Small intestine (tissue), 7 donors: ENCODE measurements at regions not wholly inside any gene's neighbourhood (a gene's known extent, or its start where the extent isn't known, plus 50 kb on each side); places are given as distances from the start of the nearest gene placed in this dataset.
A peak's percentile ranks its signal among the peaks of the same experiment; 100 is the strongest.

ENCODE experiments used
- DNase-seq, 2 donors: peaks; one replicate each; pipeline versions ENCODE4 v3.0.0 to v3.0.0-alpha.2; 2013
- FAIRE-seq: peaks from 2 replicates; lab custom pipeline; 2012; peaks lifted over from hg19 to GRCh38; lab: Jason Lieb, UNC
- H3K27ac ChIP-seq, 3 donors: one replicate each; pipeline ENCODE4 v1.5.1; 2013; ENCODE audit warnings: low read length in 2 of 3, mild to moderate bottlenecking in 2 of 3, control low read depth in 1 of 3, inconsistent platforms in 1 of 3, low read depth in 1 of 3, moderate library complexity in 1 of 3
- H3K27me3 ChIP-seq, 3 donors: one replicate each; pipeline ENCODE4 v1.6.1; 2013; ENCODE audit warnings: low read length in 3 of 3, inconsistent platforms in 1 of 3; ENCODE audit not compliant: control insufficient read depth in 3 of 3, insufficient read depth in 3 of 3
- H3K36me3 ChIP-seq, 3 donors: one replicate each; pipeline ENCODE4 v1.6.1; 2013; ENCODE audit warnings: low read length in 3 of 3, inconsistent platforms in 1 of 3, low read depth in 1 of 3, mild to moderate bottlenecking in 1 of 3, moderate library complexity in 1 of 3; ENCODE audit not compliant: control insufficient read depth in 3 of 3, insufficient read depth in 2 of 3
- H3K4me1 ChIP-seq, 3 donors: one replicate each; pipeline ENCODE4 v1.6.1; 2013; ENCODE audit warnings: low read length in 2 of 3, inconsistent platforms in 1 of 3, low read depth in 1 of 3, mild to moderate bottlenecking in 1 of 3, moderate library complexity in 1 of 3; ENCODE audit not compliant: control insufficient read depth in 3 of 3, insufficient read depth in 2 of 3
- H3K4me3 ChIP-seq, 3 donors: one replicate each; pipeline ENCODE4 v1.5.1; 2013; ENCODE audit warnings: low read length in 3 of 3, control low read depth in 1 of 3, inconsistent platforms in 1 of 3, low read depth in 1 of 3, mild to moderate bottlenecking in 1 of 3, moderate library complexity in 1 of 3
- H3K9me3 ChIP-seq, 2 donors: one replicate each; pipeline ENCODE4 v1.6.1; 2013; ENCODE audit warnings: low read depth in 1 of 2, low read length in 1 of 2; ENCODE audit not compliant: control insufficient read depth in 2 of 2, insufficient read depth in 1 of 2
- WGBS, 3 donors: extraction: QIAGEN DNeasy Blood & Tissue Kit; methylation state at CpG; one replicate each; pipeline ENCODE4 v1.1.7; 2013; 5-methylcytosine and 5-hydroxymethylcytosine counted together
- donor health status: healthy with polysubstance abuse.
- donor health status: control.
- donor health status: control.
- donor health status: Bipolar disorder and iron deficiency.
- donor health status: healthy.

DNA sequence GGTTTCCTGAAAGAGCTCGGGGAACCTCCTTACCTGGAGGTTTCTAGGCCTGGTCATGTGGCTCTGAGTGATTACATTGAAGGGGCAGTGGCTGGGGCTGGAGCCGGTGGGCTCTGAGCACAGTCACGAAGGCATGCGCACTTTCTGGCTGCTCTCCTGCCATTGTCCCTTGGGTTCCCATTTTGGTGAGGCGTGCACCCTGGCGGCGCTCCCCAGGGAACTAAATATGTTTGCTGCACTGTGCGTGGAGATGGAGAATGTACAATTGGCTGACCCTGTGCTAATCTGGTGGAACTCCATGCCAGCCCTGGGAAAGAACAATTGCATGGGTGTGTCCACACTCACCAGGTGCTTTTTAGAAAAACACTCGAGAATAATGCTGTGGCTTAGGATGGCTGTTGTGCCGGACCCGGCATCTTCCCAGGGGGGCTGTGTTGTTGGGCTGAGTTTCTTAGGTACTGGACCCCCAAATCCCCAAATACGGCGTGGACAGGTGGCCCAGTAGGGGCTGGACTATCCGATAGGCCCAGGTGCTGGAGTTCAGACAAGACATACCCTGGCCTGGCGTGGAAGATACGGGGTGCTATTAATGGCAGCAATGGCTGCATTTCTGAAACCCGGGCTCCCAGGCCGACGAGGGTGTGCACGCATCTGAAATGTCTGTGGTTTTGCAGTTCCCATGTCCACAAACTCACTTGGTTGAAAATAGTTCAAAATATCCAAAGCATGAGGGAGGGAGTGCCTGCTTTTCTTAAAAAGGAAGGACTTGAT is 230.5 kb downstream of the SEC14L1 start:
- no peak overlapping the region for H3K4me3 ChIP-seq
- no peaks in the 10 kb centered on the region for H3K27me3 ChIP-seq
- peak overlapping the region in 2 of 3 donors; percentile 74 to 88 for H3K27ac ChIP-seq
- H3K4me1 ChIP-seq, result peaks cover 8 to 61% (median 16%) of the 10 kb centered on the region in 3 donors
- no peak for FAIRE-seq
- WGBS, 3 donors, result 34 to 58% (median 52%) methylated on average over 20 of the region's 20 CpGs
- peak in 1 of 2 donors; percentile 27 for DNase-seq
- H3K36me3 ChIP-seq, result peaks cover 0 to 32% (median 0%) of the 10 kb centered on the region in 3 donors
- no peaks in the 10 kb centered on the region for H3K9me3 ChIP-seq

DNA sequence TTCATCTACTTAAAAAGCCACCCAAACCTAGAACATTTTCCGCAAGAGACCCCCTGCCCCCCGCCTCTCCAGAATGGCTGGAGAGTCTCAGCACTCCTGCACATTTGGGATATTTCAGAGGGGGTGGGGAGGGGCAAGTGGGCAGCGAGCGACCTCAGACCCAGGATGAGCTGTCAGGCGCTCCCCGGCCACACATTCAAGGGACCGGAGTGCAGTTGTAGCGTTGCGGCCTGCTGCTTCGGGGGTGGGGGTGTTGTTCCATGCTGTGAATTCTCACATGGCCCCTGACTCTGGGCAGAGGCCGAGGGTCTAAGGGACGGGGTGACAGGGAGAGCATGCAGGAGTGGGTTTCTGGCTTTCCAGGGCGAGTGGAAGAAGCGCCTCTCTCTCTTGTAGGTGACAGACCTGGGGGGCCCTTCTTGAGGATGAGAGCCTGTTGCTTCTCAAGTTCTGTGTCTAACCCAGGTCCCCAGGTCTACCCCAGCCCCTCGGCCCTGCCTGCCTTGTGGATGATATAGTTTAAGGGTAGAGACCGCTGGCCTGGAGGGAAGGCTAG is 231.2 kb downstream of the SEC14L1 start:
- peaks cover 0 to 37% (median 0%) of the 10 kb centered on the region in 3 donors for H3K36me3 ChIP-seq
- WGBS, 3 donors, result 59 to 82% (median 80%) methylated on average over 16 of the region's 16 CpGs
- peak overlapping the region in 2 of 3 donors; percentile 63 to 72 for H3K4me3 ChIP-seq
- H3K27me3 ChIP-seq, result no peaks in the 10 kb centered on the region
- no peak for DNase-seq
- H3K4me1 ChIP-seq, result peaks cover 6 to 61% (median 11%) of the 10 kb centered on the region in 3 donors
- H3K9me3 ChIP-seq, result no peaks in the 10 kb centered on the region
- peak overlapping the region; percentile 12 to 88 (median 74) for H3K27ac ChIP-seq
- no peak for FAIRE-seq

DNA sequence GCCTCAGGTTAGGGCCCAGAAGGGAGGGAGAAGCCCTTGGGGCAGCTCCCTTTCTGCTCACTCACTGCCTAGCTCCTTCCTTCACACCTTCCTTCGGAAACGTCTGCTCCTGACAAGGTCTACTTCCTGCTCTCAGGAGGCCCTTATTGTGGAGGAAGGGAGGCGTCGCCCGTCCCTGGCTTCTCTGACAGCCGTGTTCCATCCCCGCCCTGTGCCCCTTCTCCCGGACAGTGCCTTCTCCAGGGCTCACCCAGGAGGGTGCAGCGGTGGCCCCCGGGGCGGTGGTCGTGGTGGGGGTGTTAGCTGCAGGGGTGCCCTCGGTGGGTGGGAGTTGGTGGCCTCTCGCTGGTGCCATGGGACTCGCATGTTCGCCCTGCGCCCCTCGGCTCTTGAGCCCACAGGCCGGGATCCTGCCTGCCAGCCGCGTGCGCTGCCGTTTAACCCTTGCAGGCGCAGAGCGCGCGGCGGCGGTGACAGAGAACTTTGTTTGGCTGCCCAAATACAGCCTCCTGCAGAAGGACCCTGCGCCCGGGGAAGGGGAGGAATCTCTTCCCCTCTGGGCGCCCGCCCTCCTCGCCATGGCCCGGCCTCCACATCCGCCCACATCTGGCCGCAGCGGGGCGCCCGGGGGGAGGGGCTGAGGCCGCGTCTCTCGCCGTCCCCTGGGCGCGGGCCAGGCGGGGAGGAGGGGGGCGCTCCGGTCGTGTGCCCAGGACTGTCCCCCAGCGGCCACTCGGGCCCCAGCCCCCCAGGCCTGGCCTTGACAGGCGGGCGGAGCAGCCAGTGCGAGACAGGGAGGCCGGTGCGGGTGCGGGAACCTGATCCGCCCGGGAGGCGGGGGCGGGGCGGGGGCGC is 231.9 kb downstream of the SEC14L1 start:
- FAIRE-seq, result no peak
- 1 to 2% (median 1%) methylated on average over 36 to 64 of the region's 64 CpGs for WGBS, 3 donors
- H3K27ac ChIP-seq, result peak overlapping the region; percentile 12 to 88 (median 74)
- peak; percentile 77 to 81 for DNase-seq
- no peaks in the 10 kb centered on the region for H3K27me3 ChIP-seq
- no peaks in the 10 kb centered on the region for H3K9me3 ChIP-seq
- H3K4me1 ChIP-seq, result peaks cover 6 to 63% (median 14%) of the 10 kb centered on the region in 3 donors
- H3K4me3 ChIP-seq, result peak overlapping the region; percentile 63 to 72 (median 67)
- H3K36me3 ChIP-seq, result peaks cover 0 to 34% (median 0%) of the 10 kb centered on the region in 3 donors

DNA sequence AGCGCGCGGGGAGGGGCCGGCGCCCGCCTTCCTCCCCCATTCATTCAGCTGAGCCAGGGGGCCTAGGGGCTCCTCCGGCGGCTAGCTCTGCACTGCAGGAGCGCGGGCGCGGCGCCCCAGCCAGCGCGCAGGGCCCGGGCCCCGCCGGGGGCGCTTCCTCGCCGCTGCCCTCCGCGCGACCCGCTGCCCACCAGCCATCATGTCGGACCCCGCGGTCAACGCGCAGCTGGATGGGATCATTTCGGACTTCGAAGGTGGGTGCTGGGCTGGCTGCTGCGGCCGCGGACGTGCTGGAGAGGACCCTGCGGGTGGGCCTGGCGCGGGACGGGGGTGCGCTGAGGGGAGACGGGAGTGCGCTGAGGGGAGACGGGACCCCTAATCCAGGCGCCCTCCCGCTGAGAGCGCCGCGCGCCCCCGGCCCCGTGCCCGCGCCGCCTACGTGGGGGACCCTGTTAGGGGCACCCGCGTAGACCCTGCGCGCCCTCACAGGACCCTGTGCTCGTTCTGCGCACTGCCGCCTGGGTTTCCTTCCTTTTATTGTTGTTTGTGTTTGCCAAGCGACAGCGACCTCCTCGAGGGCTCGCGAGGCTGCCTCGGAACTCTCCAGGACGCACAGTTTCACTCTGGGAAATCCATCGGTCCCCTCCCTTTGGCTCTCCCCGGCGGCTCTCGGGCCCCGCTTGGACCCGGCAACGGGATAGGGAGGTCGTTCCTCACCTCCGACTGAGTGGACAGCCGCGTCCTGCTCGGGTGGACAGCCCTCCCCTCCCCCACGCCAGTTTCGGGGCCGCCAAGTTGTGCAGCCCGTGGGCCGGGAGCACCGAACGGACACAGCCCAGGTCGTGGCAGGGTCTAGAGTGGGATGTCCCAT is 232.8 kb downstream of the SEC14L1 start:
- H3K27ac ChIP-seq, result peak overlapping the region; percentile 53 to 93 (median 89)
- no peaks in the 10 kb centered on the region for H3K27me3 ChIP-seq
- WGBS, 3 donors, result 2 to 31% (median 22%) methylated on average over 65 to 90 of the region's 90 CpGs
- DNase-seq (peak in 1 of 2 donors; percentile 74), FAIRE-seq (no peak)
- peaks cover 0 to 42% (median 0%) of the 10 kb centered on the region in 3 donors for H3K36me3 ChIP-seq
- peaks cover 6 to 63% (median 14%) of the 10 kb centered on the region in 3 donors for H3K4me1 ChIP-seq
- H3K9me3 ChIP-seq, result no peaks in the 10 kb centered on the region
- H3K4me3 ChIP-seq, result peak overlapping the region; percentile 67 to 94 (median 72)

DNA sequence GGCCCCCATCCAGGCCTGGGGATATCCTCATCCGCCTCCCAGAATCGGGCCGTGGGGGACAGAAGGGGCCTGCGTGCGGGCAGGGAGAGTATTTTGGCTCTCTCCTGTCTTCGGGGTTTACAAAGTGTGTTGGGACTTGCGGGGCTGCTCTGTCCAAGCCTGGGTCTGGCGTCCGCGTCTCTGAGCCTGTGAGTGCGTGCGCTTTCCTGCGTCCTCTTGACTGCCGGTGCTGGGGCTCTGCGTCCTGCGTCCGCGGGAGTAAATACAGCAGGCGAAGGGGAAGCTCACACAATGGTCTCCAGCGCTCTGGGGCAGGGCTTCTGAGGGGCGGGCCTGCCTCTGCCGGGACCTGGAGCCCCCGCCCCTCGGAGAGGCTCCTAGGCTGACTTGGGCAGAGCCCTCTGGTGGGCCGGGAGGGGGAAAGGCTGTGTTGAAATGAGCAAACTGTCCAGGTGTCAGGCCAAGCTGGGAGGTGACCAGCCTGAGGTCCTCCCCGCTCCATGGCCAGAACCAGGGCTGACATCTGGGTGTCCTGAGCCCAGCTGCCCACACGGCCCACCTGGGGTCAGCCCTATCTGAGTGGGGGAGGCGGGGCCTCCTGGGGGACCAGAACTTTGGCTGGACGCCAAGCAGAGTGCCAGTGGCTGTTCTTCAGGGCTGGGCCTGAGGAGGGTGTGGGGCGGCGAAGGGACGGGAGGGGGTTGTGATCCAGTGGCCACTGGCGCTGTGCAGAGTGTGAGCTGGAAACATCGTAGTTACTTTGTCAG is 233.6 kb downstream of the SEC14L1 start:
- H3K4me3 ChIP-seq, result peak overlapping the region; percentile 67 to 94 (median 72)
- no peaks in the 10 kb centered on the region for H3K9me3 ChIP-seq
- DNase-seq, result peak; percentile 46 to 81
- 15 to 77% (median 56%) methylated on average over 34 of the region's 34 CpGs for WGBS, 3 donors
- H3K27me3 ChIP-seq, result no peaks in the 10 kb centered on the region
- peaks cover 0 to 44% (median 0%) of the 10 kb centered on the region in 3 donors for H3K36me3 ChIP-seq
- FAIRE-seq, result no peak
- peak overlapping the region; percentile 53 to 93 (median 89) for H3K27ac ChIP-seq
- H3K4me1 ChIP-seq, result peaks cover 6 to 67% (median 14%) of the 10 kb centered on the region in 3 donors

DNA sequence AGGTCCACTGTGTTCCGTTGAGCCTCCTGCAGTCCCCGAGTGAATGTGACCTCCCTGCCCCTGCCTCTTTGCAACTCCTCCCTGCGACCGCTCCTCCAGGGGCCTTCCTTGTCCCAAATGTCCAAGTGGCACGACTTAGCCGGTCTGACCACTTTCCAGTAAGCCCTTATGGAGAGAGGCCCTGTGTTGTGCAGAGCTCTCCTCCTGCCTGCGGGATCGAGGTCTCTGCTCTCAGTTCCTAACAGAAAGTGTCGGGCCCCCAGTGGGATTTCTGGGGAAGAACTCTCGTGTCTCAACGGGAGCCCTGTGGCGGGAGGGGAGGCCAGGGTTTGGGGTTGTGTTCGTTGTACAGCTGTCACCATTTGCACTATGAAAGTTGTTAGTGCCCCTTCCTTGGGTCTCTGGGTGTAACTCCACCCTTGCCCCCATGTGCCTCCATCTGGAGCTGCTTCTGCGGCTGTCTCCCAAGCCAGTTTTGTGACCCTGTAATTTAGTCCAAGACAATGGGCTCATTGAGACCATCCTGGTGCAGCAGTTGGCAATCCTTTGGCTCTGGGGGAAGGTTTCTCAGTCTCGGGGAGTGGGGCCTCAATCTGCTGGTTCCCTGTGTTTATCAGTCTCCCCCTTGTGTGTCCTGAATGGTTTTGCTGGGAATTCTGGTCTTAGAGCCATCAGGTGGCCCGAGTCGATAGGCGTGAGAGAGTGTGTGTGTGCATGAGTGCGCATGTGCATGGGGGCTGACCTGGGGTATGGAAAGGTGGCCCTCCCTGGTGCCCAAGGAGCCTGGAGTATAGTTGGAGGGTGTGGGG is 234.5 kb downstream of the SEC14L1 start:
- Histone ChIP-seq H3K27ac (peak overlapping the region in 2 of 3 donors; percentile 89 to 93), H3K4me1 (peaks cover 6 to 73% (median 14%) of the 10 kb centered on the region in 3 donors), H3K9me3 (no peaks in the 10 kb centered on the region), H3K4me3 (peak overlapping the region; percentile 67 to 94 (median 72)), H3K36me3 (peaks cover 0 to 44% (median 0%) of the 10 kb centered on the region in 3 donors), H3K27me3 (no peaks in the 10 kb centered on the region)
- FAIRE-seq (no peak), DNase-seq (no peak)
- WGBS, 3 donors, result 55 to 74% (median 70%) methylated on average over 19 of the region's 19 CpGs
